NCI-H774 (cell line): ENCODE measurements at regions not wholly inside any gene's neighbourhood (a gene's known extent, or its start where the extent isn't known, plus 50 kb on each side); places are given as distances from the start of the nearest gene placed in this dataset.
"Not testable (repeated sequence)": the region's sequence is repeated elsewhere in the genome, so short reads cannot be mapped to it uniquely, and the experiment has no call there.

Experiments
- DNase-seq: peaks from one replicate; lab custom pipeline; 2025; lab: John Stamatoyannopoulos, UW

DNA sequence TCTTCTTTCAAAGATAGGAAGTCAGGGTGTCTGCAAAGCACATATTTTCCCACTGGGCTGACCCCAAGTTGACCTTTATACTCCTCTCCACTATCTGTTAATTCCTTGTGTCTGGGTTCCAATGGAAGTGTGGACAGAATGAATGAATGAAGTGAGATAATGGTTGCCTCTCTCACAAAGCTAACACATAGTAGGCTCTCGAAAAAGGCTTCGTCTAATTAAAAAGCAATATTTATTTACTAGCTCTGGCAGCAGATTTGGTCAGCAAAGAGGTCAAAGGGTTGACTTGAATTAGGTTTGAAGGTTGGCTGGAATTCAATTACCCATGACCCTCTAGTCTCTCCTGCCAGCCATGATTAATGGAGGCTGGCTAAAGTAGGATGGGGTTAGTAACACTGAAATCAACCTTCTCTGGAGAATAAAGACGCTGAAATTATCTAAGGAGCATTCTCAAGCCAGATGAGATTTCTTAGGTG, 280.3 kb upstream of the KLF3 start:
- no peak for DNase-seq

DNA sequence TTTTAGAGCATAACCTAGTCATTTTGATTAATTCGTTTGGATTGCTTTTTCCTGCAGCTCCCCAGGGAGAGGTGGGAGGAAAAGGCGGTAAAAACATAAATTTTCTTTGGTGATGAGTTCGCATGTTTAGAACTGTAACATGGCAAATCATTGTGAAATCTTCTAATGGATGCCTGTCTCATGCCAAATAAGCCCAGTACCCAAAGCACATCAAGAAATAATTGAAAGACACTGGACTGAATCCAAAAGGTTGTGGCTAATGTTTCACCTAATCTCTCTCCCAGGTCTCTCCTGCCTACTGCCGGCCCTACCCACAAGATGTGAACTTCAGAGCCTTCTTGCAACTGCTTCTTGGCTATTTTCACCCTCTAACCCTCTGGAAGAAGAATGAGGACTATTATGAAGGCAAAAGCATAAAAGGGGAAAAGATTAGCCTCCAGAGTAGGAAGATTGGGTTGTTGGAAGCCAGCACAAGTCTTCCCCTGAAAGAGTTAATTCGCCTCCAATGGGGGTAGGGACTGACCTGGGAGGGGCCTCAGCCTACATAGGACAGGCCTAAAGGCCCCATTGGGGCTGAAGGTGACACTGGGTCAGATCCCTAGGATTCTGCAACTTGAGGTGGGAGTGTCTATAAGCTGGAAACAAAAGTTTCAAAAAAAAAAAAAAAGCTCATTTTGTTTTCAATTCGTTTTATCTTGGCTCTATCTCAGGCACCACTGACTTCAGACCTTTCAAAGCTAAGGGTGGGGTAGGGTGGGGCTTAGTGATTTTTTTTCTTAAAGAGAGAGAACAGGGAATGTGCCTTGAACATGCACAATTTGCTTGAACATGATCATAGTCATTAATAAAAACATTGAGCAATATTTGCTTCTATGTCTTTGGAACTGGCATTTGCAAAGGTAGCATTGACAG, 278.6 kb upstream of the KLF3 start:
- DNase-seq, result no peak

DNA sequence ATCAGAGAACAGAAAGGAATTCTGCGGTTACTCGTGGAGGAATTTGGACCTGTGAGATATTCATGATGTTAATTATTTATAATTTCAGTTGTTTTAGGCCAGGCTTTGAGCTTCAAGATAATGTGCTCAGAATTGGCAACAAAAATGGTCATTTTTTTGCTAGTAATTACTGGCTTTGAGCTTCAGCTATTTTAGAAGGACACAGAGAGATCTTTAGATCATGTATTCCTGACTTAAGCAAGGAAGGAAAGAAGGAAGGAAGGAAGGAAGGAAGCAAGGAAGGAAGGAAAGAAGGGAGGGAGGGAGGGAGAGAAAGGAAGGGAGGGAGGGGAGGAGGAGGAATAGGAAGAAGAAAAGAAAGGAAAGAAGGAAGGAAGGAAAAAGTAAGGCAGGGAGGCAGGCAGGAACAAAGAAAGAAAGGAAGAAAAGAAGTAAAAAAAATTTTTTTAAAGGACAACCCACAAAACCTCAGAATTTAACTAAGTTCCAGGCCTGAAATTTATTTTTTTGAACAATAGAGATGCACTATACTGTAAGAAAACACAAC, 277.9 kb upstream of the KLF3 start:
- DNase-seq, result no peak

DNA sequence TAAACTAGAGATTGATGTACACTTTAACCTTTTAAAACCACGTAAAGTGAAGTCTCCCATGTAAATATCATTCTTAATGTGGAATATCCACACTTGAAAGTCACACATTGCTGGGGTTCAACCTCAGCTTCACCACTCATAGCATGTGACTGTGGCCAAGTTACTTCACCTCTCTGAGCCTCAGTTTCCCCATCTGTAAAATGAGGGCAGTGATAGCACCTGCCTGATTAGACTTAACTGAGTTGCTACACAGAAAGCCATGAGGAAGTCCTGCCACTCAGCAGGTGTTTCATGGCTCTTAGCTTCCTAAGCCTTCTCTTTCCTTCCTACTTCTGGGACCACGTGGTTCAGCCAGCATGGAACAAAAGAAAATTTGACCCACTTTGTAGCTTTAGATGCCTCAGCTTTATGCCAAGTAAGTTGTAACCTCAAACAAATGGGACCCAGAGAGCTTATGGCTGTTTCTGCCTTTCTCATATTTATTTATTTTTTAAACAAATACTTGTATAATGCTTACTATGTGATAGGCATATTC, 277.3 kb upstream of the KLF3 start:
- DNase-seq, result no peak

DNA sequence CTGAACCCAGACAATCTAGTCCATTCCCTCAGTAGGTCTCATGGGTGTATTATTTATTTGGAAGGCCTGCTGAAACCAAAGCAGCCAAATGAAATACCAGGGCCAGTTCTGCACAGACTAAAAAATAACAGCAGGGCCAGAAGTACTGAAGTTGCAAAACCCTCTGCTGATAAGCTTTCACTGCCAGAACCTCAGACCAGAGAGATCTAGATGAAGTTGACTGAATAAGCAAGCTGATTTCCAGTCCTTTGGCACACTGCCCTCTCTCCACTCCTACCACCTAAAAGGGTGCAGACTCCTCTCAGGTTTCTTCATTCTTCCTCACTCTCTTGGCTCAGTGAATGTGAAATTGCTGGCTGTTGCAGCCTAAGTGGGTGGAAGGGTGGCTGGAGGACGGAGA, 276.7 kb upstream of the KLF3 start:
- no peak for DNase-seq

DNA sequence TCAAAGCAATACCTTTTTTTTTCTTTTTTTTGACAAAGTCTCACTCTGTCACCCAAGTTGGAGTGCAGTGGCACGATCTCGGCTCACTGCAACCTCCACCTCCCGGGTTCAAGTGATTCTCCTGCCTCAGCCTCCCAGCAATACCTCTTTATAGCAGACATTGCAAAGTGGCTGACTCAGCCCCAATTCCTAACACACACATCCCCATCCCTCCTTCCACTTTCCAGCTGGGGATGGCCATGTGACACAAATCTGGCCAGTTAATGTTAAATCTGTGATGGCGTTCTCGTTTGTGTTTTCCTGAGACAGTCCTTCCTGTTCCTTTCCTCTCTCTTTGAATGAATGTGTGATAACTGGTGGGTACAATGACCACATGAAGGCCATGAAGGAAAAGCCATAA, 276.2 kb upstream of the KLF3 start:
- no peak for DNase-seq

DNA sequence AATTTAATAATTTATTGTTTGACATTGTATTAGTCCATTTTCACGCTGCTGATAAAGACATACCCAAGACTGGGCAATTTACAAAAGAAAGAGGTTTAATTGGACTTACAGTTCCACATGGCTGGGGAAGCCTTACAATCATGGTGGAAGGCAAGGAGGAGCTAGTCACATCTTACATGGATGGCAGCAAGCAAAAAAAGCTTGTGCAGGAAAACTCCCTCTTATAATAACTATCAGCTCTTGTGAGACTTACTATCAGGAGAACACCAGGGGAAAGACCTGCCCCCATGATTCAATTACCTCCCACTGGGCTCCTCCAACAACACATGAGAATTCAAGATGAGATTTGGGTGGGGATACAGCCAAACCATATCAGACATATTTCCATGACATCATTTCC, 275.1 kb upstream of the KLF3 start:
- DNase-seq, result not testable (repeated sequence)

DNA sequence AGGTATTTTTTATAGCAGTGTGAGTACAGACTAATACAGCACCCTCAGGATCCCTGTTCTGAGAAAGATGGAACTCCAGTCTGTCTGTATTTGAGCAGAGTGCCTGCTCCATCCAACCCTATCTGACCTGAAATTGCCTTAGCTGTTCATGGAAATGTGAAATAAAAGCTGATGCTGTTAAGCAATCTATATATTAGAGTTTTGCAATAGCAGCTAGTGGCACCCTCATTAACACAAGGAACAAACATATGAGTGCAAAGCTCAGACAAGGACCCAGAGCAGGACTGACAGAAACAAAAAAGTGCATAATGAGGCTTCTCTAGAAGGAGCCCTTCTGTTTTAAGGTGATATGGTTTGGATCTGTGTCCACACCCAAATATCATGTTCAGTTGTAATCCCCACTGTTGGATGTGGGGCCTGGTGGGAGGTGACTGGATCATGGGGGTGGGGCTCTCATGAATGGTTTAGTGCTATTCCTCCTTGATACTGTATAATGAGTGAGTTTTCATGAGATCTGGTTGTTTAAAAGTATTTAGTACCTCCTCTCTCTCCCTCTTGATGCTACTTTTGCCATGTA, 272.9 kb upstream of the KLF3 start:
- DNase-seq, result no peak

DNA sequence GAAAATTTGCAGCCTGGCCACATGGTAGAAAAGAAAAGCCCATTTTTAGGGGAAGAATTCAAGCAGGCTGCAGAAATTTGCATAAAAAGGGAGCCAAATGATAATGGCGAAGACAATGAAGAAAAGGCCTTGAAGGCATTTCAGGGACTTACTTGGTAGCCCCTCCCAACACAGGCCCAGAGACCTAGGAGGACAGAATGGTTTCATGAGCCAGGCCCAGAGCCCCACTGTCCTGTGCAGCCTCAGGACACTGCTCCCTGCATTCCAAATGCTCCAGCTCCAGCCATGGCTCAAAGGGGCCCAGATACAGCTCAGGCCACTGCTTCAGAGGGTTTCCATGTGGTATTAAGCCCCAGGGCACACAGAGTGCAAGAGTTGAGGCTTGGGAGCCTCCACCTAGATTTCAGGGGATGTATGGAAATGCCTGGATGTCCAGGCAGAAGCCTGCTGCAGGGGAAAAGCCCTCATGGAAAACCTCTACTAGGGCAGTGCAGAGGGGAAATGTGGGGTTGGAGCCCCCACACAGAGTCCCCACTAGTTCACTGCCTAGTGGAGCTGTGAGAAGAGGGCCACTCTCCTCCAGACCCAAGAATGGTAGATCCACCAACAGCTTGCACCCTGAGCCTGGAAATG, 271.7 kb upstream of the KLF3 start:
- no peak for DNase-seq

DNA sequence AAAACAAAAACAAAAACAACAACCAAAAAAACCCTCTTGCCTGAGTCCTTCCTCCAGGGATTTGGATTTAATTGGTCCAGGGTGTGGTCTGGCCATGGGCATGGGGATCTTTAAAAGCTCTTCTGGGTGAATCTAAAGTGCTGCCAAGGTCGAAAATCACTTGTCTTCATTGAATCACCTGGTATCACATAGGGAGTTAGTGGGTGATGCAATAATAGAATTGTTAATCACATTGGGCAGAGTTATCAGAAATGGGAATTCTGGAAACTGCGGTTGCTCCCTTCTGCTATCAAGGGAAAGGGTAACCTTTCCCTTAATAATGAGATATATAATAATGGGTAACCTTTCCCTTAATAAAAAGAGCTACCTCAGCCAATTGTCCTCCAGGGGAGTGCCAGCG, 267.9 kb upstream of the KLF3 start:
- no peak for DNase-seq

DNA sequence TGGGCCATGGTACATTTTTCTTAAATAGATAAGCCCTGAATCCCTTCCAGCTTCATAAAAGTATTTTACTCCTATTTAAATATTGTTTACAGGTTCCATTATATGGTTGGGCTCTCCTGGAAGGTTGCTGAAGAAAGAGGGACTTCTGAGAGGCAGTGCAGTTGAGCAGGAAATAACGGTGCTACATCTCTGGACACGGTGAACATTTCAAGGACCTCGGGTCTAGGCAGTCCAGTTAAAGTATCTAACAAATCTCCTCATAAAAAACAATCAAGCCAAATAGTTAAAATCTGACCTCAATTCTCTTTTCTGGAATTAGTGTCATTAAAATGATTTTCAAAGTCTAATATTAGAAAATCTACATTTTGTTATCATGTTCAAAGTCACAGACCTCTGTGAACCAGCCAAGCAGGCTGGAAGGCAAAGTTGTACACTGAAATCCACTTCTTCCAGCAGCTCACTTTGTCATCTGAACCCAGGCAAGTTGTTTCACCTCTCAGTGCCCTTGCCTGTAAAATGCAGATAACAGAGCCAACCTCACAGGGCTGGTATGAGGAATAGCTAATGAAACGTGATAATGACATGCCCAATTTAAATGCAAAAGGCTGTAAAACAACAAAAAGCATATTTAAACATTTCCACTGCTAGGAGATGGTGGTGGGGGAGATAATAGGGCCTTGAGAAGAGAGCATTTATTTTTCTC, 267.0 kb upstream of the KLF3 start:
- DNase-seq, result no peak

DNA sequence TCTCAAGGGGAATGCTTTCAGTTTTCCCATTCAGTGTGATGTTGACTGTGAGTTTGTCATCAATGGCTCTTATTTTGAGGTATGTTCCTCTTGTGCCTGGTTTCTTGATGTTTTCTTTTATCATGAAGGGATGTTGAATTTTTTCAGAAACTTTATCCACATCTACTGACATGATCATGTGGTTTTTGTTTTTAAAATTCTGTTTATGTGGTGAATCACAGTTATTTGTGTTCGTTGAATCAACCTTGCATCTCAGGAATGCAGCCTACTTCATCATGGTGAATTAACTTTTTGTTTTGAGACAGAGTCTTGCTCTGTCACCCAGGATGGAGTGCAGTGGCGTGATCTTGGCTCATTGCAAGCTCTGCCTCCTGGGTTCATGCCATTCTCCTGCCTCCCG, 263.1 kb upstream of the KLF3 start:
- no peak for DNase-seq

DNA sequence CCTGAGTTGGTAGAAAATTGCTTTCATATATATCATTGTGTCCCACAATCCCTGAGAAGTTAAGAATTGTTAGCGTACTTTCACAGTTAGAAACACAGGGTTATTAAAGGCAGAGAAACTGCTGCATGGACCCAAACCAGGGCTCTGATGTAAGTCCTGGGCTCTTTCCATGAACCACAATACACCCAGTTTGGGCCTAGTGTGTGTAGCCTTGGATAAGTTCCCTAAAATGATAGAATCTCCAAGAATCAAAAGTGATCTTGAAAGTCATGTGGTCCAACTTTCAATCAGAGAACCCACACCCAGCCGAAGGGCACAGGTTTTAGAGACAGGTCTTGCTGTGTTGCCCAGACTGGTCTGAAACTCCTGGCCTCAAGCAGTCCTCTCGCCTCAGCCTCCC, 257.8 kb upstream of the KLF3 start:
- DNase-seq, result no peak

DNA sequence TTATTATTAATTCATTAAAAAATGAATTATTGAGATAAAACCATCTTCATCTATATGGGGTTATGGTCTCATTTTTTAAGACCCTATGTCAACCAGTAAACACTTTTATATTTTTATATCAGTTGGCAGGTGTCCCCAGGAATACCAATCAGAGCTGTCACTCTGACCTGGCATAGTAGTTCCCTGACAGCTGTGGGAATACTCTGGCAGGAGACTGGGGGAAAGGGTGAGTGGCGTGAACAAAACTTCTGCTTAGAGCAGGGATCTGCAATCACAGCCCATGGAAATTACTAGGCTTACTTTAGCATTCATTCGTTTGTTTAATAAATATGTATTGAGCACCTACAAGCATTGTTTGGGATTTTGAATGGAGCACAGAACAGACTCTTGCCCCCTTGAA, 254.1 kb upstream of the KLF3 start:
- no peak for DNase-seq

DNA sequence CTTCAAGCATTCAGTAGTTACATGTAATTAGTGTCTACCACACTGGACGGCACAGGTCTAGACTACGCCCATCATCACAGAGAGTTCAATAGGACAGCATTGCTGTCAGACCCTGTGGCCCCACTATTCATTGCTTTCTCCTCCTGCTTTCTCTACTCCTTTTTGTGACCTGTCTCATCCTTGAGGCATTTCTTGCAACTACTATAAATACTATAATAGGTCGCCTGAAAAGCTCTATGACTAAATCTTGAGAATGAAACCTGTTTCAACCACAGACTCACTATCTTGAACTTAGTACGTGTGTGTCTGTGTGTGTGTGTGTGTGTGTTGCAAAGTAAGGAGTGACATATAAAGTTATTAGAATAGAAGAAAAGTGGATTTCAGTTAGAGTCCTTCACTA, 252.9 kb upstream of the KLF3 start:
- DNase-seq, result no peak

DNA sequence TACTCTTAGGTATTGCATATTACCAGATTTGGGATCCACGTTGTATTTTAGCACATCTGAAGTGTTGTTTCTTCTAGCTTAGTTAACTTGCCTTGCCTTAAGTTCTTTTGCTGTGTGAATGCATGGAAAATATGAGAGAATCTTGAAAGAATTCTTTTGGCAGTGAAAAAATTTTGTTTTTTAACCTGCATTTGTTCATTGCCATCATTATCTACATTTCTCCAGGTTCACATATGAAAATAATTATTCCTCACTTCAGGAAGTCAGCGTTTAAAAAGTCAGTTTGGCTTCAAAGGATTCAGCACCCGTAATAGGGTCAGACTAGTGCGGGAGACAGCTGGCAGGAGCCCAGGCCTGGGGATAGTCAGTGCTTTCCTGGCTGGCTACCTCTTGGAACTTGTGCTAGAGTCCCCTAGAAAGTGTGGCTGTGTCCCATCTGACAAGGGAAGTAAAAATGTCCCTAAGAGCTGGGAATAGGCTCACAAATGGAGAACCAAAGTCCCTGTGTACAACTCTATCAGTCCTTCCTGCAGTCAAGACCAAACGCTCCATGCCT, 251.9 kb upstream of the KLF3 start:
- no peak for DNase-seq

DNA sequence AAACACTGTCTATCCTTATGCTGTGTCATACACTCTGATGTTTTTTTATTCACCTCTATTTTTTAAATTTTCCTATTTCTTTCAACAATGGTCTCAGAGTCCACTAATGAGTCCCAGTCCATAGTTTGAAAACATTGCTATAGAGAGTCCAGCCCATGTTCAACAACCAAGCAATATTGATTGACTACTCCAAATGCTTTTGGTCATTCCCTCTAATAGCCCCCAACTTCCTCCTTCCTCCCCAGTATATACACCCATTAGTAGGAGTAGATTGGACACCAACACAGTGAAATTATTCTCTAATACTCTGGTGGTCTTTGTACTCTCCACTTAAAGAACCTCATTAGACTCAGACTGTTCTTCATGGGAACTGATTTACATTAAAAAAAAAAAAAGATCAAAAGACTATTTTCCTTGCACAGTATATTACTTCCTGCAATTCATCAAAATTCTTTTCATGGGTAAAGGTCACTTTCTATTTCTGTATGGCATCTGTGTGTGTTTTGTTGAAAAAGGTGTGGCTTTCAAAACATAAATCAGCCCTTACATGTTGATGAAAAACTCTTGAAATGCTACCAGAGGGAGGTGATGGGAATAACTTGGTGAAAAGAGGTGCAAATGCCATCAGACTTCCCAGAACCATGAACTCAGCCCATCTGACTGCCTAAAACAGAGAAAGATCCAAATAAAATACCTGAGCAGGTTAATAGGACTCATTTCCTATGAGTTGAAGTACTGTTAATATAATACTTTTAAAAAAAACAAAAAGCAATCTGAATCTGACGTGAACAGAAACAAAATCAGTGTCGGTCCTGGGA, 250.3 kb upstream of the KLF3 start:
- DNase-seq, result no peak

DNA sequence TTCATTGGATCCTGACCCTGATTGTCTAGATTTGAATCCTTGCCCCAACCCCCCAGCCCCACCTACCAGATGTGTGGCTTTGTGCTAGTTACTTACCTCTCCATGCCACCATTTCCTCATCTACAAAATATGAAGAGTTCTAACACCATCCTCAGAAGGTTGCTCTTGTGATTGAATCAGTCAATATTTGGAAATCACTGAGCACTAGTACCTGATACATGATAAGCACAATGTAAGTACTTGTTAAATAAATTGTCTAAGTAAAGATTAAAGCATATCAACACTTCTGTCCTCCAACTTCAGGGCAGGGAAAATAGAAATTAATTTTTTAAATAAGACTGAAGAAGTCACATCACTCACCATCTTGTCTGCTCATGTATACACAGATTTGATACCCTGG, 249.6 kb upstream of the KLF3 start:
- no peak for DNase-seq

DNA sequence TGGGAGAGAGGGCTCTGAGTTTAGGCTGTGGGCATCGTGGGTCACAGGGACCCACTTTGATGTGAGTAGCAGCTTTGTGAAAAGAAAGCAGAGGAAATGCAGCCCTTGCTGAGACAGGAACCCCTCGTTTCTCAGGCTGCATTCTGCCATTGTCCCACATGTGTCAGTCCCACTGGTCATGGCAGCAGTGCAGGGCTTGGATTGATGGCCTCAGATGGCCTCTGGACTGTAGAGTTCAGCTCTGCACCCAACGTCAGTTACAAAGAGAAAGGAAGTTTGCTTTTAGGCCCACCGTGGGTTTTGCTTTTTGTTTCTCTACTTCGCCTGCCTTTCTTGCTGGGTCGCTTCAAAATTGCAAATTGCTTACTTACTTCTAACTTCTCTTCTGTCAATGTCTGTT, 248.3 kb upstream of the KLF3 start:
- no peak for DNase-seq

DNA sequence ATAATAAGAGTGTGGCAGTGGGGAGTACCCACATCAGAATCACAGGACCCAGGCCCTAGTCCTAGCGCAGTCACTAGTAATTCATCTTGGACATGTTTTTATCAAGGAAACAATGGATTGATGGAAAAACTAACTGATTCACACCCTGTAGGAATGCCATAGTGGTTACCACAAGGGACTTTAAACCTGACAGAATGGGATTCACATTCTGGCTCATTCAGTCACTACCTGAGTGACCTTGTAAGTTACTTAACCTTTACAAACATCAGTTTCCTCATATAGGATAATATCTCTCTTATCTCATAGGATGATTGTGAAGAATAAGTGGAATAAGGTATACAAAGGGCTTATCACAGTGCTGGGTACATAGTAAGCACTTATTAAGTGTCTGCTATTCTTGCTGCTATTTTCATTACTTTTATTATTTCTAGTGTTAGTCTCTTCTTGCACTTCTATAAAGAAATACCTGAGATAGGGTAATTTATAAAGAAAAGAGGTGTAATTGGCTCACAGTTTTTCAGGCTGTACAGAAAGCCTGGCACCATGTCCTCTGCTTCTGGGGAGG, 247.5 kb upstream of the KLF3 start:
- no peak for DNase-seq
